ENCODE measurements at regions not wholly inside any gene's neighbourhood (a gene's known extent, or its start where the extent isn't known, plus 50 kb on each side); places are given as distances from the start of the nearest gene placed in this dataset.

DNA sequence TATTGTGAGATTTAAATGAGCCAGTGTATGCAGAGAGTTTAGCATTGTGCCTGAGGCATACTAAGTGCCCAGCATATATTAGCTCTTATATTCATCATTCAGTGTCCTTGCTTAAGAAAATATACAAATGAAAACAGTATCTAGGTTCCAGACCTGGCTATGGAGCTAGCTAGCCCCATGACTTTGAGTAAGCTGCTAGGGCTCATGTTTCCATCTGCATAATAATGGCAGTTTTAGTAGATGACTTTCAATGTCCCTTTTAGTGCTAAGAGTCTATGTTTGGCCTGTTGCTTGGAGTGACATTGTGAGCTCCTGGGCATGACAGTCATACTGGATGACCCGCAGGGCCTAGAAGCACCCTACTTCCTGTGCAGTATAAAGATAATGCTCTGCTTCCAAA, 435.3 kb downstream of the ZIC3 start:
- no peaks in the 10 kb centered on the region for H3K4me1 ChIP-seq
- DNase-seq: no peak
- no peaks in the 10 kb centered on the region for H3K9me3 ChIP-seq
- TF ChIP-seq POLR2A (IDR thresholded peaks at IDR 0.05): no peak
- TF ChIP-seq, protein P1, sequence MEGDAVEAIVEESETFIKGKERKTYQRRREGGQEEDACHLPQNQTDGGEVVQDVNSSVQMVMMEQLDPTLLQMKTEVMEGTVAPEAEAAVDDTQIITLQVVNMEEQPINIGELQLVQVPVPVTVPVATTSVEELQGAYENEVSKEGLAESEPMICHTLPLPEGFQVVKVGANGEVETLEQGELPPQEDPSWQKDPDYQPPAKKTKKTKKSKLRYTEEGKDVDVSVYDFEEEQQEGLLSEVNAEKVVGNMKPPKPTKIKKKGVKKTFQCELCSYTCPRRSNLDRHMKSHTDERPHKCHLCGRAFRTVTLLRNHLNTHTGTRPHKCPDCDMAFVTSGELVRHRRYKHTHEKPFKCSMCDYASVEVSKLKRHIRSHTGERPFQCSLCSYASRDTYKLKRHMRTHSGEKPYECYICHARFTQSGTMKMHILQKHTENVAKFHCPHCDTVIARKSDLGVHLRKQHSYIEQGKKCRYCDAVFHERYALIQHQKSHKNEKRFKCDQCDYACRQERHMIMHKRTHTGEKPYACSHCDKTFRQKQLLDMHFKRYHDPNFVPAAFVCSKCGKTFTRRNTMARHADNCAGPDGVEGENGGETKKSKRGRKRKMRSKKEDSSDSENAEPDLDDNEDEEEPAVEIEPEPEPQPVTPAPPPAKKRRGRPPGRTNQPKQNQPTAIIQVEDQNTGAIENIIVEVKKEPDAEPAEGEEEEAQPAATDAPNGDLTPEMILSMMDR (IDR thresholded peaks at IDR 0.05): no peak
- H3K27ac ChIP-seq: no peak overlapping the region
- H3K27me3 ChIP-seq: no peaks in the 10 kb centered on the region
- no peak overlapping the region for H3K4me3 ChIP-seq
- H3K36me3 ChIP-seq (ENCODE audit: low read depth, missing control alignments): no peaks in the 10 kb centered on the region
- intact Hi-C loops (cut with DNase I; ENCODE audit: low total_unique reads): no loop called here
- 80 to 88% methylated on average over 1 of the region's 1 CpG for WGBS, 2 donors

DNA sequence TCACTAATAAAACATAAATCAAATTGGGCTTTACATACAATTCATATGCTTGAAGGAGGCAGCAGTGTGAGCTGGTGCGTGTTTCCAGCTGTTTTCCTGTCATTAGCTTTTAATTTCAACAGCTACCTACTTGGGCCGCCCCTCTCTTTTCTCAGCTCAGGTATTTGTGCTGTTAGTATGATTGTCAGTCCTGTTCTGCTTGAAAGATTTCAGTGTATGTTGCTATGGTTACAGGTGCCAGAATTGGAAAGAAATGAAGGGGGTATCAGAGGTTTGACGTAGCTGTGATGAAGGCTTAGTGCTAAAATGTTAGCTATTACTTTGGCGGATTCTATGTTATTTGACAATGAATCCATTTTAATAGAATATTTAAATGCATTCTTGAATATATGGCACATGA, 440.3 kb downstream of the ZIC3 start:
- 68 to 88% methylated on average over 4 of the region's 4 CpGs for WGBS, 2 donors
- no peaks in the 10 kb centered on the region for H3K27me3 ChIP-seq
- no peaks in the 10 kb centered on the region for H3K4me1 ChIP-seq
- intact Hi-C loops (cut with DNase I; ENCODE audit: low total_unique reads): no loop called here
- H3K36me3 ChIP-seq (ENCODE audit: low read depth, missing control alignments): no peaks in the 10 kb centered on the region
- H3K27ac ChIP-seq: no peak overlapping the region
- no peak for DNase-seq
- no peaks in the 10 kb centered on the region for H3K9me3 ChIP-seq
- H3K4me3 ChIP-seq: no peak overlapping the region
- TF ChIP-seq, protein P1 (IDR thresholded peaks at IDR 0.05): no peak
- TF ChIP-seq POLR2A (IDR thresholded peaks at IDR 0.05): no peak

DNA sequence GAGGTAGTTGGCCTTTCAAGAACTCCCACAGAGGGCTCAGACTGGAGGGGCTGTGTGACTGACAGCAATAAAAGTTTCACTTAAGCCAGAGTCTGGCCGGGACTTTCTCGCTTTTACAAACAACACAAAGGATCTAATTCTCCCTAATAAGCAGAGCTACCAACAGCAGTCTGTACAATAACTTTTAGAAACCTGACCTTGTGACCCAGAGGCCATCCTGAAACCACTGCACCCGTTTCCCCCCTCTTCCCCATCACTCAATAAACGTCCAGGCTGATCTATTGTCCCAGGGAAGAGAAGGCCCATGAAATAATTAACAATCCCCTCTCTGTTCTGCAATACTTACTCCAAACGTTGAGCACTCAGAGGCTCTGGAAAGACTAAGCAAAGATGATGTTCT, 442.4 kb downstream of the ZIC3 start:
- 22 to 26% methylated on average over 4 to 5 of the region's 5 CpGs for WGBS, 2 donors
- intact Hi-C loops (cut with DNase I; ENCODE audit: low total_unique reads): no loop called here
- H3K4me1 ChIP-seq: no peaks in the 10 kb centered on the region
- H3K9me3 ChIP-seq: no peaks in the 10 kb centered on the region
- DNase-seq: no peak
- no peak overlapping the region for H3K27ac ChIP-seq
- H3K36me3 ChIP-seq (ENCODE audit: low read depth, missing control alignments): no peaks in the 10 kb centered on the region
- no peaks in the 10 kb centered on the region for H3K27me3 ChIP-seq
- H3K4me3 ChIP-seq: no peak overlapping the region
- TF ChIP-seq, protein P1 (IDR thresholded peaks at IDR 0.05): no peak
- no peak for TF ChIP-seq POLR2A (IDR thresholded peaks at IDR 0.05)

DNA sequence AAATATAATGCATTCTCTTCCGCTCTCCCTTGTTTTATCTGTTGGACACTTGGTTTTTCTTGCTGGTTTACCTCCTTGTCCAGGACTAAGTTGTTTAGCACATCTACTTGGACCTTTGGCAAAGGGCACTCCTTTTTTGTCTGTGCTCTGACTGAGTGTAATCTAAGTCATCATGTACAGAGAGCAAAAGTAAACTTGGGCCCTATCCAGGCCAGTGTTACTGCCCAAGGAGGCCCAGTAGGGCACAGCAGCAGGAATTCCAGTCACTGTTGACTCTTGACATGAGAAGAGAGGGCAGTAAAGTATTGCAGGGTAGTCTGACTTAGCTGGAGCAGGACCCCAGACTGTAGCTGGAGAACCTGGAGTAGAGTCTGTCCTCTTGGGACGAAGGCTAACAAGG, 445.5 kb downstream of the ZIC3 start:
- TF ChIP-seq, protein P1 (IDR thresholded peaks at IDR 0.05): no peak
- TF ChIP-seq POLR2A (IDR thresholded peaks at IDR 0.05): no peak
- H3K36me3 ChIP-seq (ENCODE audit: low read depth, missing control alignments): no peaks in the 10 kb centered on the region
- DNase-seq: no peak
- 90 to 97% methylated on average over 1 to 2 of the region's 2 CpGs for WGBS, 2 donors
- intact Hi-C loops (cut with DNase I; ENCODE audit: low total_unique reads): no loop called here
- H3K27ac ChIP-seq: no peak overlapping the region
- H3K4me3 ChIP-seq: no peak overlapping the region
- H3K4me1 ChIP-seq: no peaks in the 10 kb centered on the region
- H3K27me3 ChIP-seq: no peaks in the 10 kb centered on the region
- no peaks in the 10 kb centered on the region for H3K9me3 ChIP-seq

DNA sequence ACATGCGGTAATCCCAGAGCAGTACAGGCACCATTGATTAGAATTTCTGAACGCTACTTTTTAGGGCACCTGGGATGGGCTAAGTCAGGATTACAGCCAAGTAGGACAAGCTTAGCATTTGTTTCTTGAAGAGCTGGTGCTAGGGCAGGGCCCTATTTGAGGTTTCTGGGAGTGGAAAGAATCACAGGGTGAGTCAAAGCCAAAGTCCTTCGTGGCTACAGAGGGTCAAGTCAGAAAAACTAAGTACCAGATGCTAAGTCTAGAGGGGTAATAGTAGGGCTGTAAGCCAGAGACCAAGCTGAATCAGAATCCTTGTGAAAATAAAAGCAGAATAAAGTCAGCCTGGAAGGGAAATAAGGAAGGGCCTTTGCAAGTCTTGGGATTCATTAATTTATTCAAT, 448.6 kb downstream of the ZIC3 start:
- no peaks in the 10 kb centered on the region for H3K9me3 ChIP-seq

More for the DNA sequence above, 448.6 kb downstream of the ZIC3 start:
- no peaks in the 10 kb centered on the region for H3K4me1 ChIP-seq
- TF ChIP-seq POLR2A (IDR thresholded peaks at IDR 0.05): no peak
- TF ChIP-seq, protein P1 (IDR thresholded peaks at IDR 0.05): no peak
- intact Hi-C loops (cut with DNase I; ENCODE audit: low total_unique reads): no loop called here
- no peaks in the 10 kb centered on the region for H3K27me3 ChIP-seq
- 67 to 79% methylated on average over 2 to 3 of the region's 3 CpGs for WGBS, 2 donors
- no peak overlapping the region for H3K4me3 ChIP-seq
- H3K36me3 ChIP-seq (ENCODE audit: low read depth, missing control alignments): no peaks in the 10 kb centered on the region
- no peak overlapping the region for H3K27ac ChIP-seq
- no peak for DNase-seq
